H1 (cell line): ENCODE measurements at regions not wholly inside any gene's neighbourhood (a gene's known extent, or its start where the extent isn't known, plus 50 kb on each side); places are given as distances from the start of the nearest gene placed in this dataset.
A peak's percentile ranks its signal among the peaks of the same experiment; 100 is the strongest.

Experiments
- CTCF ChIA-PET: fragments of 300-600 bp; sonication (Branson Sonifier 250); formaldehyde crosslinking; loops from one replicate; lab custom pipeline; 2021; ENCODE audit not compliant: partially characterized antibody; lab: Charles Lee
- POLR2A ChIA-PET: fragments of 300-600 bp; sonication (Branson Sonifier 250); formaldehyde crosslinking; loops from one replicate; lab custom pipeline; 2021; ENCODE audit warnings: inconsistent platforms; ENCODE audit not compliant: partially characterized antibody; lab: Charles Lee
- DNase-seq, 2 experiments: peaks; one replicate each; pipeline versions ENCODE4 v3.0.0 to v3.0.0-alpha.2; 2010 to 2022; ENCODE audit warnings: low spot score in 2 of 2, low read depth in 1 of 2, mixed read lengths in 1 of 2
- FAIRE-seq: peaks from 2 replicates; lab custom pipeline; 2011; peaks lifted over from hg19 to GRCh38; lab: Jason Lieb, UNC
- H2AFZ ChIP-seq: 2 replicates; pipeline ENCODE4 v1.8.1; 2012; ENCODE audit warnings: low read length, inconsistent platforms
- H2AK5ac ChIP-seq: 2 replicates; pipeline ENCODE4 v1.6.1; 2013; ENCODE audit warnings: low read depth, low read length
- H2BK120ac ChIP-seq: replicated peaks from 2 replicates; pipeline ENCODE3; 2013; ENCODE audit warnings: low read depth, low read length, inconsistent platforms
- H2BK12ac ChIP-seq: 2 replicates; pipeline ENCODE4 v1.6.1; 2013; ENCODE audit warnings: low read depth, low read length
- H2BK15ac ChIP-seq: 2 replicates; pipeline ENCODE4 v1.6.1; 2013; ENCODE audit warnings: low read length
- H2BK20ac ChIP-seq: 2 replicates; pipeline ENCODE4 v1.6.1; 2013; ENCODE audit warnings: low read length
- H2BK5ac ChIP-seq: 2 replicates; pipeline ENCODE4 v1.6.1; 2013; ENCODE audit warnings: low read depth, low read length
- H3K14ac ChIP-seq: 2 replicates; pipeline ENCODE4 v1.6.1; 2013; ENCODE audit warnings: inconsistent platforms; ENCODE audit not compliant: insufficient read length
- H3K18ac ChIP-seq: 2 replicates; pipeline ENCODE4 v1.6.1; 2013; ENCODE audit warnings: low read length; ENCODE audit errors: extremely low read depth
- H3K23ac ChIP-seq: 2 replicates; pipeline ENCODE4 v1.6.1; 2013; ENCODE audit warnings: inconsistent platforms; ENCODE audit not compliant: insufficient read length
- H3K23me2 ChIP-seq: 2 replicates; pipeline ENCODE4 v1.6.1; 2013; ENCODE audit warnings: low read depth, low read length
- H3K27ac ChIP-seq: 2 replicates; pipeline ENCODE4 v1.6.1; 2011; ENCODE audit warnings: low read depth, low read length, inconsistent platforms
- H3K27me3 ChIP-seq, 4 experiments: replicated peaks in 1 of 4; 1 replicate in 1 of 4; 2 replicates in 3 of 4; pipeline versions ENCODE4 v1.6.1 to v1.8.1; 2011 to 2013; ENCODE audit warnings: low read length in 3 of 4, mild to moderate bottlenecking in 3 of 4, inconsistent platforms in 2 of 4, mixed read lengths in 2 of 4, moderate library complexity in 1 of 4; ENCODE audit not compliant: control insufficient read depth in 3 of 4, insufficient read depth in 3 of 4; ENCODE audit errors: extremely low read depth in 1 of 4
- H3K36me3 ChIP-seq, 4 experiments: 2 replicates each; pipeline versions ENCODE4 v1.6.1 to v1.8.1; 2011 to 2013; ENCODE audit warnings: mild to moderate bottlenecking in 4 of 4, low read length in 3 of 4, moderate library complexity in 2 of 4, control low read depth in 1 of 4, inconsistent platforms in 1 of 4; ENCODE audit not compliant: insufficient read depth in 4 of 4, control insufficient read depth in 2 of 4
- H3K4ac ChIP-seq: replicated peaks from 2 replicates; pipeline ENCODE3; 2013; ENCODE audit warnings: low read length, low read depth, mixed read lengths, inconsistent platforms; ENCODE audit not compliant: insufficient read length
- H3K4me1 ChIP-seq, 4 experiments: replicated peaks in 1 of 4; 1 replicate in 1 of 4; 2 replicates in 3 of 4; pipeline versions ENCODE4 v1.6.1 to v1.8.1; 2011 to 2013; ENCODE audit warnings: low read length in 3 of 4, inconsistent platforms in 2 of 4, mixed read lengths in 1 of 4; ENCODE audit not compliant: insufficient read depth in 4 of 4, control insufficient read depth in 3 of 4
- H3K4me2 ChIP-seq, 2 experiments: 2 replicates each; pipeline versions ENCODE4 v1.6.1 to v1.8.1; 2011 to 2013; ENCODE audit warnings: low read depth in 2 of 2, low read length in 2 of 2, control low read depth in 1 of 2, inconsistent platforms in 1 of 2, mild to moderate bottlenecking in 1 of 2; ENCODE audit not compliant: insufficient read depth in 1 of 2
- H3K4me3 ChIP-seq, 4 experiments: fragments of 200-600, 300-600 bp in 1 of 4; sonication (generic), shearing (Covaris generic), sonication (Bioruptor Twin) in 1 of 4; 2 replicates each; pipeline versions ENCODE4 v1.5.1 to v1.8.1; 2011 to 2016; ENCODE audit warnings: low read length in 4 of 4, low read depth in 3 of 4, control low read depth in 2 of 4, inconsistent platforms in 2 of 4, mild to moderate bottlenecking in 2 of 4, mixed read lengths in 1 of 4, moderate library complexity in 1 of 4; ENCODE audit not compliant: insufficient read depth in 2 of 4; ENCODE audit errors: extremely low read depth in 1 of 4
- H3K56ac ChIP-seq: replicated peaks from 2 replicates; pipeline ENCODE3; 2013; ENCODE audit warnings: low read depth, mild to moderate bottlenecking, mixed read lengths, low read length, inconsistent platforms; ENCODE audit not compliant: insufficient read length
- H3K79me1 ChIP-seq: 2 replicates; pipeline ENCODE4 v1.6.1; 2013; ENCODE audit warnings: low read depth, low read length, control low read depth
- H3K79me2 ChIP-seq, 2 experiments: 2 replicates each; pipeline versions ENCODE4 v1.6.1 to v1.8.1; 2012 to 2013; ENCODE audit warnings: low read length in 2 of 2, mild to moderate bottlenecking in 2 of 2, inconsistent platforms in 1 of 2; ENCODE audit not compliant: insufficient read depth in 2 of 2, control insufficient read depth in 1 of 2
- H3K9ac ChIP-seq, 4 experiments: replicated peaks in 1 of 4; 1 replicate in 1 of 4; 2 replicates in 3 of 4; pipeline versions ENCODE4 v1.6.1 to v1.8.1; 2011 to 2013; ENCODE audit warnings: low read depth in 3 of 4, low read length in 3 of 4, control low read depth in 2 of 4, mild to moderate bottlenecking in 2 of 4, moderate library complexity in 2 of 4, inconsistent platforms in 1 of 4; ENCODE audit errors: extremely low read depth in 1 of 4
- H3K9me3 ChIP-seq, 2 experiments: 2 replicates each; pipeline versions ENCODE4 v1.6.1 to v1.8.1; 2012 to 2013; ENCODE audit warnings: mild to moderate bottlenecking in 2 of 2, moderate library complexity in 2 of 2, control low read depth in 1 of 2, inconsistent platforms in 1 of 2, low read depth in 1 of 2, low read length in 1 of 2, mixed read lengths in 1 of 2; ENCODE audit not compliant: insufficient read depth in 2 of 2
- H4K20me1 ChIP-seq, 2 experiments: replicated peaks in 1 of 2; 2 replicates each; pipeline versions ENCODE3 to v1.8.1; 2011 to 2013; ENCODE audit warnings: inconsistent platforms in 2 of 2, low read length in 2 of 2, mild to moderate bottlenecking in 1 of 2; ENCODE audit not compliant: insufficient read depth in 2 of 2, control insufficient read depth in 1 of 2
- H4K5ac ChIP-seq: 2 replicates; pipeline ENCODE4 v1.6.1; 2013; ENCODE audit warnings: low read length, low read depth, mixed read lengths, inconsistent platforms; ENCODE audit not compliant: insufficient read length
- H4K8ac ChIP-seq: 2 replicates; pipeline ENCODE4 v1.8.0; 2013; ENCODE audit warnings: mild to moderate bottlenecking, moderate library complexity, low read length, inconsistent platforms; ENCODE audit not compliant: insufficient read depth; ENCODE audit errors: extremely low read depth
- H4K91ac ChIP-seq: replicated peaks from 2 replicates; pipeline ENCODE3; 2013; ENCODE audit warnings: low read length, mixed read lengths, inconsistent platforms; ENCODE audit not compliant: insufficient read length
- CTBP2 ChIP-seq: IDR thresholded peaks from 2 replicates; pipeline ENCODE4 v1.7.0; 2011; ENCODE audit warnings: borderline replicate concordance, mild to moderate bottlenecking, moderate library complexity, mixed read lengths, low read length; ENCODE audit not compliant: insufficient read depth, insufficient read length
- CTCF ChIP-seq, 3 experiments: IDR thresholded peaks; 1 replicate in 2 of 3; 2 replicates in 1 of 3; pipeline versions ENCODE4 v1.5.1 to v1.6.1; 2011; ENCODE audit warnings: low read length in 3 of 3, mild to moderate bottlenecking in 3 of 3, inconsistent platforms in 2 of 3, low read depth in 1 of 3, moderate library complexity in 1 of 3; ENCODE audit not compliant: insufficient read depth in 1 of 3; ENCODE audit errors: control extremely low read depth in 1 of 3
- EZH2 ChIP-seq: fragments of 200-600 bp; sonication (generic); IDR thresholded peaks from 2 replicates; pipeline ENCODE4 v1.7.1; 2012; ENCODE audit warnings: low read depth, mild to moderate bottlenecking, moderate library complexity, low read length, inconsistent platforms; ENCODE audit not compliant: severe bottlenecking
- GABPA ChIP-seq: IDR thresholded peaks from 2 replicates; pipeline ENCODE4 v1.6.1; 2011; ENCODE audit warnings: mild to moderate bottlenecking, low read length, moderate library complexity, borderline replicate concordance; ENCODE audit not compliant: insufficient read depth
- HDAC2 ChIP-seq, 2 experiments: fragments of 300-600 bp in 1 of 2; sonication (generic) in 1 of 2; IDR thresholded peaks; 2 replicates each; pipeline ENCODE4 v1.6.1; 2011 to 2012; ENCODE audit warnings: low read depth in 2 of 2, low read length in 2 of 2, mild to moderate bottlenecking in 2 of 2, moderate library complexity in 2 of 2, borderline replicate concordance in 1 of 2, inconsistent platforms in 1 of 2
- KDM1A ChIP-seq: fragments of 200-600, 300-600 bp; sonication (generic); IDR thresholded peaks from 2 replicates; pipeline ENCODE4 v1.7.1; 2016; ENCODE audit warnings: mild to moderate bottlenecking, low read length, borderline replicate concordance
- KDM5A ChIP-seq: fragments of 200-600 bp; IDR thresholded peaks from 2 replicates; pipeline ENCODE4 v1.7.1; 2012; ENCODE audit warnings: mild to moderate bottlenecking, low read length, inconsistent platforms, mixed read lengths
- RBBP5 ChIP-seq: IDR thresholded peaks from 2 replicates; pipeline ENCODE4 v1.7.1; 2012; ENCODE audit warnings: low read depth, mild to moderate bottlenecking, inconsistent platforms, low read length, moderate library complexity, borderline replicate concordance
- SIX5 ChIP-seq: IDR thresholded peaks from 2 replicates; pipeline ENCODE4 v1.6.1; 2011; ENCODE audit warnings: mild to moderate bottlenecking, low read depth, low read length
- SP2 ChIP-seq: IDR thresholded peaks from 2 replicates; pipeline ENCODE4 v1.6.1; 2012; ENCODE audit warnings: mild to moderate bottlenecking, low read length, inconsistent platforms
- TBP ChIP-seq: IDR thresholded peaks from 2 replicates; pipeline ENCODE4 v1.6.1; 2011; ENCODE audit warnings: low read depth, low read length, improper control_type of control experiment

- H3K27me3 ChIP-seq = no peaks in the 10 kb centered on the region
- no peak overlapping the region for H3K9ac ChIP-seq
- H4K8ac ChIP-seq = no peak overlapping the region
- H3K18ac ChIP-seq = no peak overlapping the region
- no peaks in the 10 kb centered on the region for H3K79me2 ChIP-seq
- H4K20me1 ChIP-seq = no peaks in the 10 kb centered on the region
- H3K9me3 ChIP-seq = peaks cover 3 to 4% of the 10 kb centered on the region in 2 experiments; a peak in 3 of 4 replicates
- H3K79me1 ChIP-seq = no peaks in the 10 kb centered on the region
- H3K27ac ChIP-seq = no peak overlapping the region
- CTCF ChIA-PET = interaction anchor here (0.8 to 1.5 kb wide), 3 partner anchors 36 to 157 kb away, joined by 3 to 4 read pairs (median 3); no protein-coding TSS in a partner anchor
- H4K5ac ChIP-seq = no peak overlapping the region
- H3K4me3 ChIP-seq = no peak overlapping the region
- no peak overlapping the region for H2BK20ac ChIP-seq
- FAIRE-seq (no peak), DNase-seq (no peak)
- H3K14ac ChIP-seq = no peak overlapping the region
- H3K23ac ChIP-seq = no peak overlapping the region
- POLR2A ChIA-PET = no interaction called here
- no peak overlapping the region for H2BK15ac ChIP-seq
- no peak overlapping the region for H3K56ac ChIP-seq
- H4K91ac ChIP-seq = no peak overlapping the region
- H3K4me2 ChIP-seq = no peak overlapping the region
- H3K36me3 ChIP-seq = no peaks in the 10 kb centered on the region
- no peak overlapping the region for H2BK5ac ChIP-seq
- no peak overlapping the region for H2BK120ac ChIP-seq
- no peak overlapping the region for H2AK5ac ChIP-seq
- no peak overlapping the region for H3K4ac ChIP-seq
- no peak overlapping the region for H2BK12ac ChIP-seq
- peaks cover 0 to 3% (median 0%) of the 10 kb centered on the region in 4 experiments; a peak in 1 of 7 replicates for H3K4me1 ChIP-seq
- H2AFZ ChIP-seq = 0 out of 2 replicates have a peak overlapping the region, but pooled peaks have one; percentile 84
- H3K23me2 ChIP-seq = no peaks in the 10 kb centered on the region
- TF ChIP-seq SP2 = no peak
- TF ChIP-seq GABPA = no peak
- TF ChIP-seq EZH2 = no peak
- no peak for TF ChIP-seq SIX5
- no peak for TF ChIP-seq RBBP5
- no peak for TF ChIP-seq KDM1A
- no peak for TF ChIP-seq KDM5A
- no peak for TF ChIP-seq CTCF (IDR thresholded peaks at IDR 0.05; ENCODE audit: control extremely low read depth in 1 of 3, insufficient read depth in 1 of 3, low read depth in 1 of 3, low read length in 3 of 3)
- TF ChIP-seq CTBP2 = no peak
- TF ChIP-seq HDAC2 (IDR thresholded peaks at IDR 0.05; ENCODE audit: borderline replicate concordance in 1 of 2, low read depth in 2 of 2, low read length in 2 of 2) = no peak
- no peak for TF ChIP-seq TBP
Observed at GRCh38 chr11:57903011-57903410, 120.7 kb upstream of the OR9Q1 start.
